H1 (cell line): ENCODE measurements at regions not wholly inside any gene's neighbourhood (a gene's known extent, or its start where the extent isn't known, plus 50 kb on each side); places are given as distances from the start of the nearest gene placed in this dataset.

Experiments
- CTCF ChIP-seq, 3 experiments: IDR thresholded peaks; 1 replicate in 2 of 3; 2 replicates in 1 of 3; pipeline versions ENCODE4 v1.5.1 to v1.6.1; 2011; ENCODE audit warnings: low read length in 3 of 3, mild to moderate bottlenecking in 3 of 3, inconsistent platforms in 2 of 3, low read depth in 1 of 3, moderate library complexity in 1 of 3; ENCODE audit not compliant: insufficient read depth in 1 of 3; ENCODE audit errors: control extremely low read depth in 1 of 3
- HDAC2 ChIP-seq, 2 experiments: fragments of 300-600 bp in 1 of 2; sonication (generic) in 1 of 2; IDR thresholded peaks; 2 replicates each; pipeline ENCODE4 v1.6.1; 2011 to 2012; ENCODE audit warnings: low read depth in 2 of 2, low read length in 2 of 2, mild to moderate bottlenecking in 2 of 2, moderate library complexity in 2 of 2, borderline replicate concordance in 1 of 2, inconsistent platforms in 1 of 2

GRCh38 chr20:24378661-24379483 lies 90.6 kb upstream of the SYNDIG1 start (continued):
- TF ChIP-seq CTCF (IDR thresholded peaks at IDR 0.05; ENCODE audit: control extremely low read depth in 1 of 3, insufficient read depth in 1 of 3, low read depth in 1 of 3, low read length in 3 of 3) (no peak), HDAC2 (IDR thresholded peaks at IDR 0.05; ENCODE audit: borderline replicate concordance in 1 of 2, low read depth in 2 of 2, low read length in 2 of 2) (no peak)
